Epidermal melanocyte (primary cell): ENCODE measurements at regions not wholly inside any gene's neighbourhood (a gene's known extent, or its start where the extent isn't known, plus 50 kb on each side); places are given as distances from the start of the nearest gene placed in this dataset.

ENCODE experiments used
- DNase-seq: peaks from one replicate; pipeline ENCODE4 v3.0.0; 2011; ENCODE audit warnings: low spot score; ENCODE audit not compliant: insufficient read length

DNA sequence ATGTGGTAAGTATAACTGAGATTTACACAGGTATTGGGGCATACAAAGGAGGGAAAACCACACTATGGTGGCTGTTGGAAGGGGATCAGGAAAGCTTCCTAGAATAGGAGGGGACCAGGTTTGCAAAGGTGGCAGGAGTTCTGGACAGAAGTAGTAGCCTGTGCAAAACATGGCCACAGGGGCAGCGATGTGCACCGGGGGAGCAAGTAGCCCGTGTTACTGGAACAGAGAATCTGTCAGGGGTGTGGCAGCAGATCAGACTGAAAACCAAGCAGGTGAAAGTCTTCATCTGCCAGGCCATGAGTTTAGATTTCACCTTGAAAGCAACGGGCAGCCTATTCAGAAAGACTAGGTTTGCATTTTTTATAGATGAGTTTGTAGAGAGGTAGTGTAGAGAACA, 182.3 kb upstream of the LPP start:
- no peak for DNase-seq

DNA sequence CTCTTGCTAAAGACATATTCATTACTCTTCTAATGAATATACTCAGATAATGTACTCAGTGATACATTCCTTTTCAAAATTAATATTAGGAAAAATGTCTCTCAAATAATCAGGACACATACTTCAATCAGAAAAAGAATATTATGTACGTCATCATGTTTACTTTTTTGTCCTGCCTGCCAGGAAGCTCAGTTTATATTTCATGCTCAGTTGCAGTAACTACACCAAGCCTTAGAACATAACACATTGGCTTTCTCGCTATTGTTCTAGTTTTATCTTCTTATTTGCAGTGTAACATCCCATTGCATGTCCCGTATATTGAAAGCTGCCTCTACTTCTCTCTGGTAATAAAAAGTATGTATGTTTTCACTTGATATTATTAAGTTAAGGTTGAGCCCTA, 181.5 kb upstream of the LPP start:
- no peak for DNase-seq

DNA sequence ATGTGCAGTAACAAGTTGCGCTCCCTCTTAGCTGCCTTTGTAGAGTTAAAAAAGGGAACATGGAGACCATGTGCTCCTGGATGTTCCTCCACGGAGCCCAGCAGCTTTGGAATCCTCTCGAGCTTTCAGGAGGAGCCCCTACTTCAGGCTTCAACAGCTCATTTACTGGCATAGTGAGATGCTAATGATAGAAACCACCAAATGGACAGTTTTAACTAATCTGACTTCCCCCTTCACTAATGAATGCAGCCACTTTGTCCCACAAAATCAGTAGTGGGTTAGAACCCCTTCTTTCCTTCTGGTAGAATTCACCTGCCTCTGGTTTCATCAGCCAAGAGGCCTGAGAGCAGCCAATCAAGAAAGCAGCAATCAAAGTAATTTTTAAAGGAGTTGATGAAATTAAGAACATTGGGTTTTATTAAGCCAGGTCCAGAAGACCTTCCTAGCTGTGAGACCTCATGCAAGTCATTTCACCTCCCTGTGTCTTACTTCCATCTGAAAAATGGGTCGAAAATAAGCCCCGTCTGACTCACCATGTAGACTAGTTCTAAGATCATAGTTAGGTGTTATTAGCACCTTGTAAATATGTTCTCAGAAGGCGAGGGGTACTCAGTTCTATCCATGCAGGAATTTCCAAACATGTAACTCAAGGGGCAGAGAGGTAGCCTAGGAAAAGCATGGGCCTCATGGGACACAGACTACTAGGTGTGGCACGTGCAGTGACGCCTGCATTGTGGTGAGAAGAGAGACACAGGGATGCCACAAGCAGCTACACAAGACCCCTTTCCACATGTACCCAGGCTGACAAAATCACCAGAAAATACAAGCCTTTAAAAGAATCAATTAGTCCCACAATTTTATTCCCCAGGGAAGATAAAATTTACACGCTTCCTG, 179.7 kb upstream of the LPP start:
- no peak for DNase-seq

DNA sequence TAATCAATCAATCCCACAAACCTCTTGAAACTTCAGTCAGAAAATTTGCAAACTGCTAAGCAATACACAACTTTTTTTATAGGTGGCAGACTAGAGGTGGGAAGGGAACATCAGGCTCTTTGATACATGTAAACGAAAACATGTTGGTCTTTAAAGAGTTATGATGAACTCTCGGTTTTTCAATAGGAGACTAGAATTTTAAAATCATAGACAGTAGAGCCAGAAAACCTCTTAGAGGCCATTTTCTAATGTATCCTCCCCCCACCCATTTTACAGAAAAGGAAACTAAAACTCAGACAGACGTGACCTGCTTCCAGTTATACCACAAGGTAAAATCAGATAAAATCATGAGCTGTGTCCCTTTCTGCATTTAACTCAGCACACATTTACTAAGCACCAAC, 179.1 kb upstream of the LPP start:
- no peak for DNase-seq

DNA sequence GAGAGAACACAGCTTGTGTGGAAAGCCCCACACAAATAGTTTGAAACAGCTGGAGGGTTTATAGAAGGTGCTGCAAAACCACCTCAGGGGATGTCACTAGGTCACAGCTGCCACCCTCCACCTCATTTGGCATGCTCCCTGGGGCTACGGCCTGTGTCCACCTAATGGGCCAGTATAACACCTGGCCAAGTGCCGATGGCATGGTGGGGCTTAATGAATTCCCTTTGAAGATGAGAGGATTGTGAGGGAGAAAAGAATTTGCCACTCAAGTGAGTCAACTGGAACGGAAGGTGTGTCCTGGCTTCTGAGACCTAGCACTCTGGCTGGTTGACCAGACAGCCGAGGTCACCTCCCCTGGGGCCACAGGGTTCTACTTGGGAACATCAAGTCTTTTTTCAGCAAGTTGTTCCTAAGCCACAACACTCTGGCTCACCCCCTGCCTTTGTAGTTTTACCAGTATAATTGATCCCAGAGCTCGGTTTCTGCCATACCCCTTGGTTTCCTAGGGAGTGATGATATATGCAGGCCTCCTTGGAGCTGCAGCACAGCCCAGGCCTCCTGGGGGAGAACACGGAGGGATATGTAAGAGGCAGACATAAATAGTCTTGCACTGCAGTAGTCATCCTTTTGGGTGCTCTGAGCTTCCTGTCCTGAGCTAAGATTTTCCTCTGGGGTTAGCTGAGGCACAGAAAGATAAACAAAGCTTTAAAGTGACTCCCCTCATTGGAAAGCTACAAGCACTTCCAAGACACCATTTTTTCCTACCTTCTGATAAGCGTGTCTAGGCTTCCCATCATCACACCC, 178.2 kb upstream of the LPP start:
- DNase-seq: no peak

DNA sequence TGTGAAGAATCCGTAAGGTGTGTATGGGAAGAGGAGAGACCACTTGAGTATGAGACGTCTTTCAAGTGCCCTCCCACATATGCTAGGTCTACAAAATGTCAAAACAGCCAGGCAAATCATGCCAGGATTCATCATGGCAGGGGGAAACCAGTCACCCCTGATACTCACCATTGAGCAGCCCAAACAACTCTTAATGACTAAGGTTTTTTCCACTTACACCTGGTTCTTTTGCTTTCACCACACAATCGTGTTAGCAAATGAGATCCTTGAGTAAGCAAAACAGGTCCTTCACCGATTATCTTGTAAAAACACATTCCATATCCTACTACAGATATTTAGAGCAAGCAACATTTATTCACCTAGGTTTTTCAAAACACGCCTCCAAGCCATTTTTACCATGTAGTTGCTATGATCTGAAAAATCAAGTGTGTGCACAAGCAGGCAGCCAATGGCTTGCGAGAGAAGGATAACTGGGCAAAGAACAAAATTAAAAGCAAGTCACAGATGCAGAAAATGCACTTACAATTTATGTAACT, 177.5 kb upstream of the LPP start:
- no peak for DNase-seq

DNA sequence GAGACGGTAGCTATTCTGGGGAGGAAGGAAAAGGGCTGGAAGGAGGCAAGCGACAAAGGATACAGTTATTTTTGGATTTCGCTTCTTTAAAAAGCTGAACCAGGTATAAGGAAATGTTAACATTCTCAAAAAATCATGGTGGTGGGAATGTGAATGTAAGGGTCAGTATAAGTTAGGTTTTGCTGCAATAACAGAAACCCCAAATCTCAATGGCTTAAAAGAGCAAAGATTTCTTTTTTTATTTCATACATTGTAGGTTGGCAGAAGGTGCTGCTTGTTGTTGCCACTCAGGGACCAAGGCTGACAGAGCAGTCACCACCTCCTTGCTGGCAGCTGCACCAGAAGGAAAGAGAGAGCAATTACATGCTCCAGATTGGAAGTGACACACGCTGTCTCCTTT, 176.3 kb upstream of the LPP start:
- no peak for DNase-seq

DNA sequence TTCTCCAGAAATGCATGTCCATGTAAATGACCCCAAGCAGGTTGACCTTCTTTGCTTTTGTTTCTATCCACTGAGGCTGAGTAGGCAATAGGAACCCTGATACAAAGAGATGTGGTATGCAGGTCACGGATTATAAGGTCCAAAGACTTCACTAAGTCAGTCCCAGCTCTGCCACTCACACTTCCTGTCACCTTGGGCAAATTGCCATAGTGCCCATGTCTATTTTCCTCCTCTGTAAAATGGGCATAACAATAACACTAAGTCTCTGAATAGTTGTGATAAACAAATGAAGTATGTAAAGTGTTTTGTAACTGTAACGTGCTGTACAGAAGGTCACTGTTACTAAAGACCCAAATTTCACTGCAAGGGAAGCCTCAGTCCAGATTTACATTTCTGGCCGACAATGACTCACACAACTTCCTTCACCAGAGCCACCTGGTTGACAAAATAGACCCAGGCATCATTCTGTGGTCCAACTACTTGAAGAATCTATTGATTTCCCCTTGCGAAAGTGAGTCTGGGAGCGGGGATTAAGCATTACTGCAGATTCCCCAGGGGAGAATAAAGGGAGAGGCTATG, 175.4 kb upstream of the LPP start:
- DNase-seq: no peak

DNA sequence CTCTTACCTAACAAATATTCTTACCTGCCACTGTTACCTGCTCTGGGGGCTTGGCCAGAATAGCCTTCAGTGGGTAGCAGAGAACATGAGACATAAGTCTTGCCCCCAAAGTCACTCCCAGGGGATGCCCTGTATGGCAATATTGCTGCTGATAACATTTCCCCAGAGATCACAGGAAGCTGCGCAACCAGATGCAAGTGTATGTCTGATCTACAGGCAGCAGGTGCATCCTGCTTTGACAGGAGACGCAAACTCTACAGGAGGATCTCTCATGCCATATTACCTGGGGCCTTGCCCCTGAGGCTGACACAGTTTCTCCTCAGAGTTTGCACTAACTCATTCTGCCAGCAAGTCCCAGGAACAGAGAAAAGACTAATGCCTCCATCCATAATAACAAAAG, 174.4 kb upstream of the LPP start:
- DNase-seq: no peak

DNA sequence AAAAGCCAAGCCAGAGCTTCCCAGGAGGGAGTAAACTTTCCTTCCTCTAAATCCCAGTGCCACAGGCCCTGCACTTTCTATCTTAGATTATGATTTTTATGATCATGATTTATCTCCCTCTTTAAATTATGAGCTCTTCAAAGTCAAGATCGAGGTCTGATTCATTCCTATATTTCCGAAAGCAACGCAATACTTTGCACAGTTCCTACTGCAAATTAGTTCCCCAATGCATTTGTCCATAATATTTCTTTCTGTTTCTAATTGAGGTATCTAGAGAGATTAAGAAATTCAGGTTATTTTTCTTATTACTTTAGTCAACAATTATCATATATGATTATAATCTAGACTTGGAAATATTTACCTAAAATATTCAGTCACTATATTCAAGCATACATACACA, 173.1 kb upstream of the LPP start:
- no peak for DNase-seq

DNA sequence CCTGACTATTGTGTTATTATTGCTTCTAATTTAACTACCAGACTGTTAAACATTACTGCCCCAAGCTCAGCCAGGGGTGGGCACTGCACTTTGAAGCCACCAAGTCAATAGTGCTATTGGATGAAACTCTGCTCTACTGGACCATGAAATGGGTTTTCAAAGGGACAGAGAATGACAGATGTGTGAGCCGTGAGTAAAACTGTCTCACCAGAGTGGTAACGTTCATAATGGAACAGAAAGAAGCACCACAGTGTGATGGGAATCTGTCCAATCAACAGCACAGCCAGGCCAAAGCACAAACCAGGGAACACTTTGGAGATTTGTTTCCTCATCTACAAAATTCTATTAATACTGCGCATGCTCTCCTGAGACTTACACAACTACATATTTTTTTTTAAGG, 171.8 kb upstream of the LPP start:
- no peak for DNase-seq

DNA sequence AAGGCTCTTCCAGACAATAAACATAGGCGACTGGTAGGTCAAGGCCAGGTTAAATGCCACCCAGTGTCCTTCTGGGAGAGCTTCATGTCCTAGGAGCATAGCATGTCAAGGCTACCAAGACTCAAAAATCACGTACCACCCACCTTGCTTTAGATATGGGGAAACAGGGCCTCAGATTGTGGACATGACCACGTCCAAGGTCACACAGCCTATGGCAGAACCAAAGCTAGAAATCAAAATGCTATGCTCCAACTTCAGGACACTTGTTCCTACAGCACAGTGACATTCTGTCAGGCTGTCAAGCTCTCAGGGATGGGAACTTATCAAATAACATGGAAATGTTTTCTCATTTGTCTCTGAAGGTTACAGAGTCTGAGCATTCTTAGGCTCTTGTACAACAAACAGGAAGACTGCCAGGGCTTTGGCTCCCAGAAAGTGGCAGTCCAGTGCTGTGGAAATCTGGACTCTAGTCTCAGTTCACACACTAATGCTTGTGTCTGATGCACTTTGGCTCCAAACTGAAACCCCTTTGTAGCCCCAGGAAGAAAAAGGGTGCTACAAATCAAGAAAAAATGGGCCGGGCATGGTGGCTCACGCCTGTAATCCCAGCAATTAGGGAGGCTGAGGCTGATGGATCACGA, 170.4 kb upstream of the LPP start:
- no peak for DNase-seq

DNA sequence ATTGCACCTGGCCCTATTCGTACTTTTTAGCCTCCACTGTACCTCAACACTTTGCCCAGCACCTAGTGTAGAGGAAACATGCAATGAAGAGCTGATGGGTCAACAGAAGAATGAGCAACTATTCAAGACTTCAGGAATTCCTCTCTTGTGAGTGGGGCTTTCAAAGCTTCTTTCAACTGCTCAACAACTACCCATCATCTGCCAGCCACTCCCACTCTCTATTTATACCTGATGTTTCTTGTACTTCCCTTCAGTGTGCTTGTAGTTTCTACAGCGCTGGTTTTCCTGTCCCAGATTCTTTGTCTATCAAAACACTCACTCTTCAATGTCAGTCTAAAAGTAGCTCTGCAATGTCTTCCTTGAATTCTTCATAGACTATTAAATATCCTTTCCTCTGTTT, 168.3 kb upstream of the LPP start:
- DNase-seq: no peak

DNA sequence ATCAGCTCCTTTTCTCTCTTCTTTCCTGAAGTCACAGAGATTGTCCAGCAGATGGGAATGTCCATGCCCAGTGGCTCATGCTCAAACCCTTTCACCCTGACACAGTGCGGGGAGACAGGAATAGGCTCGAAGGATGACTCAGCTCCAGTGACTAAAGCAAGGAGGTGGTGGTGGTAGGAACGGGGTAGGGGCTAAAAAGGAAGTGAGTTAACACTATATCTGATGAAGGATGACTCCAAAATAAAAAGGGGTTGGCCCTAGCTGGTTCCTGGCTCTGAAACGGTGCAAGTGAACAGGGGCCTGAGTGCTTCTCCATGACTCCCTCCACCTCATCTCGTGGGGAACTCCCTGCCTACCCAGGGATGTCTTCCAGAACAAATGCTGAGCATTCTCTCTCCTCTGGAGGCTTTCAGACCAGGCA, 167.4 kb upstream of the LPP start:
- DNase-seq: no peak

DNA sequence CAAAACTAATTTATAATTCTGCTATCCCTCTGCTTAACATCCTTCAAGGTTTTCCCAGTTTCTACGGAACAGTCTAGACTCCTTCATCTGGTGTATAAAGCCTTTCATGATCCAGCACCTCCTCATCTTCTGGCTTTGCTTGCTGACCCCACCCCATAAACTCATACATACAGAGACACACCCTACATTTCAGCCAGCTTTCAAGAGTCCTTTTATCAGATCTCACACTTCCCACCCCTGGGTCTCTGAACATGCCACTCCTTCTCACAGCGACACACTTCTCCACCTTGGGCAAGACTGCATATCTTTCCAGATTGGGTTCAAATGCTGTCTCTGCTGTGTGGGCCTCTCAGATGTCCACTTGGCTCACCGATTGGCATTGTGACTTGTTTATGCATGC, 166.8 kb upstream of the LPP start:
- DNase-seq: no peak

DNA sequence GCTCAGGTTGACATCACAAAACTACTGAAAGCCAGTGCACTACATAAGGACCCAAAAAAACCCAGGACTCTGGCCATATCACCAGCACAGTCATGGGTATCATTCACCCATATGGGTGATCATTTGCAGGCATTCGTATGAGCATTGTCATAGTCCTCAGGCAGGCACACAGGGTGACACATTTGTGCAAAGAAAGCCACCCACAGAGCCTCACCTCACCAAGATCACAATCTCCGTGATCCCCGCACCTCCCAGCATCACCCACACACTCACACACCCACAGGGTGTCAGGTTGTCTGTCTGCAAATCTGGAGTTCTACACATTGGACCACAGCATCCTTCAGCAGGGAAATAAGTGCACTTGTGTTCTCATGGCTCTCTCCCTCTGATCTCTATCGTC, 166.0 kb upstream of the LPP start:
- DNase-seq: no peak

DNA sequence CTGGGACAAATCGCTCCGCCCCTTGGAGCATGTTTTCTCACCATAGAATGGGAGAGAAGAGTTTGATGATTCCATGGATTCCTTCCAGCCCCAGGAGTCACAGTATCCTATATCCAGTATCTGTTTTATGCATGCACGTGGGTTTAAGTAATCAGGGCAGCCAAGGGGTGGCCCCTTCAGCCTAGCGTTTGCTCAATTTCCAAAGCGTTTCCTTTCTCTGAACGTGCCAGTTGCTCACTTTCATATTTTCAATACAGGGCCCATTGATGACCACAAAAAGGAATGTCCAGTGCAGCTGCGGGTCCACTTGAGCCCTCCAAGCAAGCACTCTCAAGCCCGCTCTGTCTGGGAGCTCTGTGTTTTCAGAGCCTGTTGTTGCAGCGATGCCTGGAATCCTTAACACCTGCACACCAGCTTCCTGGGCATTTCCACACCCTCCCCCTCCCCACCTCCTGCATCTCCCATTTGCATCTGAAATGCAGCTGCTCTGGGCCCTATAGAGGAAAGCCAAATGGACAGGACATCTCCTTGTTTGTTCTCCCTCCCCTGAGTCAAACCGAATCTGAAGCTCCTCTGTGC, 164.3 kb upstream of the LPP start:
- no peak for DNase-seq

DNA sequence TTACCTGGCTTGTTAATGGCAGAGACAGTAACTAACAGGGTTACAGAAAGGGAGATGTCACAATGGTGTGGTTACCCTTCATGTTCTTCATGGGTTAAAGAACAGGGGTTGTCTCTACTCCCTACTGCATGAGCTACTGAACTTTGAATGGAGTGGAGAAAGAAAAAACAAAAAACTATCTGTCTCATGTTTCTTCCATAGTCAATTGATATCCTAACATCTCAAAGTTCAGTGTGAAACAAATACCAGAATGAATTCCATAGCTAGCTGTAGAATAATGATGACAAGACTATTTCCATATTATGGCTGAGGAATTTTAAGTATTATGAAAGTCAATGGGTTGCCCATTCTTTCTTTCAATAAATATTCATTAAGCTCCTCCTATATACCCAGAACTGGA, 161.3 kb upstream of the LPP start:
- DNase-seq: no peak

DNA sequence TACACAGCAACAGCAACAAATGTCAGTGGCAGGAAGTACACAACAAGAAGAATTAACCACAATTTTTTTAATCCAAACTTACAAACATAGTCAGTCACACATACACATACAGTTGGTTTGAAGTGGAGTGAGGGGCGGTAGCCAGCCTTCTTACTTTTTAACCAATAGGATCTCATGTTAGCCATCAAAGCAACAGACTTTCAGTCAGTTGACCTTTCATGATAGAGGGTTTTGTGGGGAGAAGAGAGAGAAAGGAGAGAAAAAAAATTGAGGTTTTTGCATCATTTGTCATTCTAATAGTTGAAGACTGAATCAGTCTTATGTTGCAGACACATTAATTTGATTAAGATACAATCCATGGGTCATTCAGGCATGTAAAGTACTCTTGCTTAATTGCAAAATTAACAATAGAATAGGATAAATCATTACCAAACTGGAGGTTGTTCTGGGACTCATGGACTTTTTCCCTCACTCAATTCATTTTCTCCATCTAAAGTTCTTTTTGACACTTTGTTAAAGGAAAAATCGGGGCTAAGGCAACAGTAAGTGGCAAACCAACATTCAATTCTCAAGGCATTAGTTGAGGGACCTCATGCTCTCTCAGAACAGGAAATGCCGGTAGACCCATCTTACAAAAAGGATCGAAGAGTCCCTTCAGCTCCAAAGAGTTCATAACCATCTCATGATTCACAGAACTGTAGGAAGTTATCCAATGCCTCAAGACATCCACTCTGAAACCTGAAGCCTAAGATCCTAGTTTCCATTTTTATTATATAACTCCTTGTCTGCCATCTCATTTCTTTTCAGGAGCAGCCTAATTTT, 159.5 kb upstream of the LPP start:
- no peak for DNase-seq

DNA sequence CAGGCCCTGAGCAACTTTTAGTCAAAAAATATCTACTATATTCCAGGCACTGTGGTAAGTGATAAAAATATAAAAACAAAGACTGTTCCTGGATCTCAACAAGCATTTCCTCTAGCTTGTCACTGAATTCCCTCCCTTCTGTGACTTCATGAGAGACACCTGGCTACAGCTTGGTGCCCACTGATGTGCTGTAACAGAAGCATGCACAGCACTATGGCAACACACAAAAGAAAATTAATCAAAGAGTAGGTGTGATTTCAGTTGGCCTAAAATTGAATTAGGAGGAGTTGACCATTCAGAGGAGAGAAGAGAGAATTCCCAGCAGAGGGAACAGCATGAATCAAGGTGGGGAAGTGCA, 158.9 kb upstream of the LPP start:
- no peak for DNase-seq

DNA sequence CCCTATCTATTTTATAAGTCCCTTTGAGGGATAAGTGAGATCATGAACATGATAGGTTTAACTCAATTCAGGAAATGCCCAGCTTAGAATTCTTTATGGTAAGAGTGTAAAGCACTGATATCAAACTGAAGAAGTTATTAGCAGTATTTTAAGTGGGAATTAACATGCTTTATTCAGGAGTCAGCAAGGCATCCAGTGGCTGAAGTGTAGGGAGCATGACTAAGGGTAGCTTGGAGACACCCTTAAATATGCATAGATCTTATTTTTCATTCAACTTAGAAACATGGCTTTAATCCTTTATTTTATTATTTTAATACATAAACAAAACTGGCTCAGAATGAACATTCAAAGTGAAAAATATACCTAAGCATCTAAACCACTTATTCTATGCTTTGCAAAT, 158.3 kb upstream of the LPP start:
- DNase-seq: no peak
